Esophagus muscularis mucosa (tissue), 3 donors: ENCODE measurements at regions not wholly inside any gene's neighbourhood (a gene's known extent, or its start where the extent isn't known, plus 50 kb on each side); places are given as distances from the start of the nearest gene placed in this dataset.

ENCODE experiments used
- CTCF ChIP-seq, 3 experiments: fragments of 200-600 bp in 2 of 3; fragments of 450-650 bp in 1 of 3; sonication (generic) in 2 of 3; IDR thresholded peaks; one replicate each; pipeline ENCODE4 v1.5.1; 2017 to 2019; ENCODE audit warnings: antibody characterized with exemption in 3 of 3, mild to moderate bottlenecking in 2 of 3, moderate library complexity in 1 of 3
- POLR2A ChIP-seq: fragments of 450-650 bp; IDR thresholded peaks from one replicate; pipeline ENCODE4 v1.6.1; 2017; ENCODE audit warnings: antibody characterized with exemption, moderate library complexity, mild to moderate bottlenecking, low read depth

DNA sequence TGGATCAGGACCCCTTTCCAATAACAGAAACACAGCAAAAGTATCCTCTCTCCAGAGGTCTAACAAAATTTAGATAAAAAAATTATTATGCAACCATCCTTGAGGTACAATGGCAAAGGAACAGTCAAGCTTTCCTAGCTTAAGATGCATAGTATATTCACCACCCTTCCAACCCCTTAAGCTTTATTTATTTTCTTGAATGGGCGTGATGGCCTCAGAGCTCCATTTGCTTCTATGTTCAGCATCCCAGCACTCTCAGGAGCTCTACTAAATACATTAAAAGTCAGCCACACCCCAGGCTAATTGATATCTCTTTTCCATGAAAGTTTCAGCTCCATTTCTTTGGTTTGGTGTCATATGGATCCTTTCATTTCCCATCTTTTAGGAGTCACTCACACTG, 1335.2 kb upstream of the ZEB2 start:
- TF ChIP-seq POLR2A = no peak
- no peak for TF ChIP-seq CTCF (IDR thresholded peaks at IDR 0.05)
